ENCODE measurements at regions not wholly inside any gene's neighbourhood (a gene's known extent, or its start where the extent isn't known, plus 50 kb on each side); places are given as distances from the start of the nearest gene placed in this dataset.

GRCh38 chr6:139572001-139572400, 197.6 kb upstream of the CITED2 start:
- TF ChIP-seq, protein P1, sequence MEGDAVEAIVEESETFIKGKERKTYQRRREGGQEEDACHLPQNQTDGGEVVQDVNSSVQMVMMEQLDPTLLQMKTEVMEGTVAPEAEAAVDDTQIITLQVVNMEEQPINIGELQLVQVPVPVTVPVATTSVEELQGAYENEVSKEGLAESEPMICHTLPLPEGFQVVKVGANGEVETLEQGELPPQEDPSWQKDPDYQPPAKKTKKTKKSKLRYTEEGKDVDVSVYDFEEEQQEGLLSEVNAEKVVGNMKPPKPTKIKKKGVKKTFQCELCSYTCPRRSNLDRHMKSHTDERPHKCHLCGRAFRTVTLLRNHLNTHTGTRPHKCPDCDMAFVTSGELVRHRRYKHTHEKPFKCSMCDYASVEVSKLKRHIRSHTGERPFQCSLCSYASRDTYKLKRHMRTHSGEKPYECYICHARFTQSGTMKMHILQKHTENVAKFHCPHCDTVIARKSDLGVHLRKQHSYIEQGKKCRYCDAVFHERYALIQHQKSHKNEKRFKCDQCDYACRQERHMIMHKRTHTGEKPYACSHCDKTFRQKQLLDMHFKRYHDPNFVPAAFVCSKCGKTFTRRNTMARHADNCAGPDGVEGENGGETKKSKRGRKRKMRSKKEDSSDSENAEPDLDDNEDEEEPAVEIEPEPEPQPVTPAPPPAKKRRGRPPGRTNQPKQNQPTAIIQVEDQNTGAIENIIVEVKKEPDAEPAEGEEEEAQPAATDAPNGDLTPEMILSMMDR (IDR thresholded peaks at IDR 0.05; ENCODE audit: low read length): no peak
- TF ChIP-seq EZH2phosphoT487 (IDR thresholded peaks at IDR 0.05; ENCODE audit: low read length) (no peak), EZH2 (optimal IDR thresholded peaks at IDR 0.05; ENCODE audit: low read depth, low read length) (no peak)
